ENCODE measurements at regions not wholly inside any gene's neighbourhood (a gene's known extent, or its start where the extent isn't known, plus 50 kb on each side); places are given as distances from the start of the nearest gene placed in this dataset.

- TF ChIP-seq, protein P1, sequence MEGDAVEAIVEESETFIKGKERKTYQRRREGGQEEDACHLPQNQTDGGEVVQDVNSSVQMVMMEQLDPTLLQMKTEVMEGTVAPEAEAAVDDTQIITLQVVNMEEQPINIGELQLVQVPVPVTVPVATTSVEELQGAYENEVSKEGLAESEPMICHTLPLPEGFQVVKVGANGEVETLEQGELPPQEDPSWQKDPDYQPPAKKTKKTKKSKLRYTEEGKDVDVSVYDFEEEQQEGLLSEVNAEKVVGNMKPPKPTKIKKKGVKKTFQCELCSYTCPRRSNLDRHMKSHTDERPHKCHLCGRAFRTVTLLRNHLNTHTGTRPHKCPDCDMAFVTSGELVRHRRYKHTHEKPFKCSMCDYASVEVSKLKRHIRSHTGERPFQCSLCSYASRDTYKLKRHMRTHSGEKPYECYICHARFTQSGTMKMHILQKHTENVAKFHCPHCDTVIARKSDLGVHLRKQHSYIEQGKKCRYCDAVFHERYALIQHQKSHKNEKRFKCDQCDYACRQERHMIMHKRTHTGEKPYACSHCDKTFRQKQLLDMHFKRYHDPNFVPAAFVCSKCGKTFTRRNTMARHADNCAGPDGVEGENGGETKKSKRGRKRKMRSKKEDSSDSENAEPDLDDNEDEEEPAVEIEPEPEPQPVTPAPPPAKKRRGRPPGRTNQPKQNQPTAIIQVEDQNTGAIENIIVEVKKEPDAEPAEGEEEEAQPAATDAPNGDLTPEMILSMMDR (IDR thresholded peaks at IDR 0.05), result no peak
- TF ChIP-seq POLR2A (IDR thresholded peaks at IDR 0.05), result no peak
- Histone ChIP-seq H3K4me3 (no peak overlapping the region), H3K9me3 (replicated peaks in 1 of 3) (no peaks in the 10 kb centered on the region), H3K27me3 (no peaks in the 10 kb centered on the region), H3K4me1 (replicated peaks in 1 of 2) (no peaks in the 10 kb centered on the region), H3K27ac (no peak overlapping the region), H3K36me3 (replicated peaks in 1 of 2) (no peaks in the 10 kb centered on the region)
- WGBS, 4 donors, result 44 to 53% (median 47%) methylated on average over 1 of the region's 1 CpG
- DNase-seq, result no peak
- intact Hi-C loops (cut with DNase I), result no loop called here
These were observed 212.6 kb downstream of the BARHL2 start for GRCh38 chr1:90504509-90504908.

GRCh38 chr1:90502696-90503095 lies 214.4 kb downstream of the BARHL2 start:
- intact Hi-C loops (cut with DNase I), result no loop called here
- Histone ChIP-seq H3K36me3 (replicated peaks in 1 of 2) (no peaks in the 10 kb centered on the region), H3K27me3 (no peaks in the 10 kb centered on the region), H3K4me3 (no peak overlapping the region), H3K27ac (no peak overlapping the region), H3K4me1 (replicated peaks in 1 of 2) (no peaks in the 10 kb centered on the region), H3K9me3 (replicated peaks in 1 of 3) (no peaks in the 10 kb centered on the region)
- TF ChIP-seq POLR2A (IDR thresholded peaks at IDR 0.05), result no peak
- TF ChIP-seq, protein P1 (IDR thresholded peaks at IDR 0.05), result no peak
- no peak for DNase-seq
- 53 to 57% (median 54%) methylated on average over 1 of the region's 1 CpG for WGBS, 4 donors

DNA sequence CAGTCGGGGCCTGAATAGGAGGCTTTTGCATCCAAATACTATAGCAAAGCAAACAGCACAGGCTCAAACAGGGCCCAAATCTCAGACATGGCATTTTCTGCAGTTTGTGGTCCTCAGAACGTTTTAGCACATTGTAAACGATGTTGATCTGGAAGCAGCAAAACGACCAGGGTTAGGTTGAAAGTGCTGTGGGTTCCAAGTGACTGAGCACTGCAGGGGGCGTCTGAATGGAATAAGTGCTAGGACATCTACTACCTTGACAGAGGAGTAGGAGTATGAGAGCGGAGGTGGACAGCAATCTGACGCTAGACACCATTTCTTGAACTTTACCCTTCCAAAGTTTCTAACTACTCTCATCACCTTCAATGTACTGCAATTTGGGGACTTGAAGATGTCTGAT lies 214.9 kb downstream of the BARHL2 start:
- TF ChIP-seq, protein P1 (IDR thresholded peaks at IDR 0.05), result no peak
- TF ChIP-seq POLR2A (IDR thresholded peaks at IDR 0.05), result no peak
- DNase-seq, result no peak

GRCh38 chr1:90501281-90501680 lies 215.8 kb downstream of the BARHL2 start:
- TF ChIP-seq, protein P1 (IDR thresholded peaks at IDR 0.05), result no peak
- TF ChIP-seq POLR2A (IDR thresholded peaks at IDR 0.05), result no peak
- intact Hi-C loops (cut with DNase I), result no loop called here
- 27 to 69% (median 60%) methylated on average over 3 of the region's 3 CpGs for WGBS, 4 donors

More for the DNA sequence above, 214.9 kb downstream of the BARHL2 start:
- no peaks in the 10 kb centered on the region for H3K9me3 ChIP-seq (replicated peaks in 1 of 3)
- H3K4me3 ChIP-seq, result no peak overlapping the region
- intact Hi-C loops (cut with DNase I), result no loop called here
- WGBS, 4 donors, result 48 to 55% (median 51%) methylated on average over 7 of the region's 7 CpGs
- no peak overlapping the region for H3K27ac ChIP-seq
- H3K36me3 ChIP-seq (replicated peaks in 1 of 2), result no peaks in the 10 kb centered on the region
- H3K27me3 ChIP-seq, result no peaks in the 10 kb centered on the region
- H3K4me1 ChIP-seq (replicated peaks in 1 of 2), result no peaks in the 10 kb centered on the region

More at GRCh38 chr1:90501281-90501680, 215.8 kb downstream of the BARHL2 start:
- Histone ChIP-seq H3K36me3 (replicated peaks in 1 of 2) (no peaks in the 10 kb centered on the region), H3K4me1 (replicated peaks in 1 of 2) (no peaks in the 10 kb centered on the region), H3K27ac (no peak overlapping the region), H3K9me3 (replicated peaks in 1 of 3) (no peaks in the 10 kb centered on the region), H3K27me3 (no peaks in the 10 kb centered on the region), H3K4me3 (no peak overlapping the region)
- DNase-seq, result no peak

Measured in adrenal gland (tissue), 9 donors.